GM23248 (cell line): ENCODE measurements at regions not wholly inside any gene's neighbourhood (a gene's known extent, or its start where the extent isn't known, plus 50 kb on each side); places are given as distances from the start of the nearest gene placed in this dataset.

ENCODE experiments used
- DNase-seq: peaks from one replicate; pipeline ENCODE4 v3.0.0-alpha.2; 2015
- H2AFZ ChIP-seq: fragments of 200-600 bp; sonication (generic); 2 replicates; pipeline ENCODE4 v1.6.1; 2016; ENCODE audit warnings: antibody characterized with exemption
- H3F3A ChIP-seq: fragments of 200-600 bp; sonication (generic); 2 replicates; pipeline ENCODE4 v1.6.1; 2016; ENCODE audit warnings: mild to moderate bottlenecking, antibody characterized with exemption, mixed run types; ENCODE audit not compliant: insufficient read depth
- H3K27ac ChIP-seq: fragments of 200-600 bp; sonication (generic); 2 replicates; pipeline ENCODE4 v1.5.1; 2016; ENCODE audit warnings: mild to moderate bottlenecking
- H3K27me3 ChIP-seq: fragments of 200-600 bp; sonication (generic); replicated peaks from 2 replicates; pipeline ENCODE4 v1.6.1; 2016; ENCODE audit warnings: mild to moderate bottlenecking; ENCODE audit not compliant: insufficient read depth
- H3K36me3 ChIP-seq: fragments of 200-600 bp; sonication (generic); 2 replicates; pipeline ENCODE4 v1.6.1; 2016; ENCODE audit warnings: low read depth, mild to moderate bottlenecking
- H3K4me1 ChIP-seq: fragments of 200-600 bp; sonication (generic); 2 replicates; pipeline ENCODE4 v1.6.1; 2016; ENCODE audit warnings: mild to moderate bottlenecking; ENCODE audit not compliant: insufficient read depth
- H3K4me2 ChIP-seq: fragments of 200-600 bp; sonication (generic); one replicate; pipeline ENCODE4 v1.6.1; 2016; ENCODE audit warnings: mild to moderate bottlenecking; ENCODE audit not compliant: unreplicated experiment
- H3K4me3 ChIP-seq: fragments of 200-600 bp; sonication (generic); 2 replicates; pipeline ENCODE4 v1.5.1; 2016; ENCODE audit warnings: mild to moderate bottlenecking
- H3K79me2 ChIP-seq: fragments of 200-600 bp; sonication (generic); 2 replicates; pipeline ENCODE4 v1.6.1; 2016; ENCODE audit warnings: mild to moderate bottlenecking; ENCODE audit not compliant: insufficient read depth
- H3K9ac ChIP-seq: fragments of 200-600 bp; sonication (generic); 2 replicates; pipeline ENCODE4 v1.6.1; 2016; ENCODE audit warnings: mild to moderate bottlenecking
- H3K9me2 ChIP-seq: fragments of 200-600 bp; sonication (generic); 2 replicates; pipeline ENCODE4 v1.6.1; 2016; ENCODE audit warnings: mixed run types, mild to moderate bottlenecking, moderate library complexity; ENCODE audit not compliant: insufficient read depth
- H3K9me3 ChIP-seq: fragments of 200-600 bp; sonication (generic); one replicate; pipeline ENCODE4 v1.6.1; 2017; ENCODE audit warnings: low read depth
- H4K20me1 ChIP-seq: fragments of 200-600 bp; sonication (generic); 2 replicates; pipeline ENCODE4 v1.6.0; 2016; ENCODE audit not compliant: insufficient read depth
- EZH2 ChIP-seq: fragments of 200-600 bp; sonication (generic); IDR thresholded peaks from 2 replicates; pipeline ENCODE4 v1.6.1; 2018; ENCODE audit warnings: antibody characterized with exemption, mild to moderate bottlenecking; ENCODE audit not compliant: insufficient read depth, poor library complexity, severe bottlenecking
- EZH2phosphoT487 ChIP-seq: fragments of 200-600 bp; sonication (generic); IDR thresholded peaks from 2 replicates; pipeline ENCODE4 v1.6.1; 2018; ENCODE audit warnings: antibody characterized with exemption, moderate library complexity, mild to moderate bottlenecking, low read depth; ENCODE audit not compliant: insufficient read depth
- WGBS, 2 experiments: methylation state at CpG; one replicate each; pipeline ENCODE4 v1.1.6; 2015 to 2017; ENCODE audit warnings: low lambda C conversion rate in 2 of 2, low coverage in 1 of 2; ENCODE audit errors: missing lambda C conversion rate in 2 of 2; 5-methylcytosine and 5-hydroxymethylcytosine counted together
- in situ Hi-C: fragments of 300-500 bp; cut with MboI; formaldehyde crosslinking; loops from 2 replicates; pipeline ENCODE4 v1.15.0; 2020

DNA sequence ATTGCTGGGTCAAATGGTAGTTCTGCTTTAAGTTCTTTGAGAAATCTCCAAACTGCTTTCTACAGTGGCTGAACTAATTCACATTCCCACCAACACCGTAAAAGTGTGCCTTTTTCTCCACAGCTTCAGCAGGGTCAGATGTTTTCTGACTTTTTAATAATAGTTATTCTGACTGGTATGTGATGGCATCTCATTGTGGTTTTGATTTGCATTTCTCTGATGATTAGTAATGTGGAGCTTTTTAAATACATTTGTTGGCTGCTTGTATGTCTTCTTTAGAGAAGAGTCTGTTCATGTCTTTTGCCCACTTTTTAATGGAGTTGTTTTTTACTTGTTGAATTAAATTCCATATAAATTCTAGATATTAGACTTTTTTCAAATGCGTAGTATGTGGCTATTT, 257.5 kb upstream of the ANKRD50 start:
- Histone ChIP-seq H3K9ac (no peak overlapping the region), H3K27me3 (no peaks in the 10 kb centered on the region), H3K4me3 (no peak overlapping the region), H4K20me1 (no peaks in the 10 kb centered on the region), H3K9me2 (no peaks in the 10 kb centered on the region), H3K4me1 (peaks cover 5% of the 10 kb centered on the region; the same call in 1 of the 2 replicates), H3K9me3 (no peaks in the 10 kb centered on the region), H3K79me2 (no peaks in the 10 kb centered on the region), H2AFZ (no peak overlapping the region), H3K4me2 (no peak overlapping the region), H3K36me3 (no peaks in the 10 kb centered on the region), H3K27ac (no peak overlapping the region), H3F3A (peaks cover 15% of the 10 kb centered on the region)
- 46 to 50% methylated on average over 2 of the region's 2 CpGs for WGBS, 2 experiments
- TF ChIP-seq EZH2 (no peak), EZH2phosphoT487 (no peak)
- in situ Hi-C loops = no loop called here
- DNase-seq = peak; percentile 73

DNA sequence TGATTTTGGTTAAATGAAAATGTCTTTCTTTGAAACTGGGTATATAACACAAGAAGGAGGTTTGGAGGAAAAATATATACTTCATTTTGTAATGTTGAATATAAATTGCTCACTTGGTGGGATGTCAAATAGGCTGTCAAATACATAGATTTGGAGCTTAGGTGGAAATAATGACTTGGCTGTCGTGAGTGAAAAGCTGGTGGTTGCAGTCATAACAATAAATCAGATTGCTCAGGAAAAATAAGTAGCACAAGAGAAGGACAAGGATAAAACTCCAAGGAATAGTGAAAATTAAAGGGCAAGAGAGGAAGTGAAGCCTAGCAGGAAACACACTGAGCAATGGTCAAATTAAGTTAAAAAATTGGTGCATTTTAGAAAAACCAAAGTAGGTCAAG, 253.0 kb upstream of the ANKRD50 start:
- Histone ChIP-seq H4K20me1 (no peaks in the 10 kb centered on the region), H3K27me3 (no peaks in the 10 kb centered on the region), H2AFZ (no peak overlapping the region), H3K9ac (no peak overlapping the region), H3K27ac (no peak overlapping the region), H3K4me3 (no peak overlapping the region), H3K9me2 (no peaks in the 10 kb centered on the region), H3K79me2 (no peaks in the 10 kb centered on the region), H3K36me3 (no peaks in the 10 kb centered on the region), H3K4me2 (no peak overlapping the region), H3K4me1 (peaks cover 4% of the 10 kb centered on the region; the same call in 1 of the 2 replicates), H3F3A (peaks cover 11% of the 10 kb centered on the region), H3K9me3 (no peaks in the 10 kb centered on the region)
- no peak for DNase-seq
- WGBS, 2 experiments = 92 to 94% methylated on average over 1 of the region's 1 CpG
- in situ Hi-C loops = no loop called here
- TF ChIP-seq EZH2 (no peak), EZH2phosphoT487 (no peak)

DNA sequence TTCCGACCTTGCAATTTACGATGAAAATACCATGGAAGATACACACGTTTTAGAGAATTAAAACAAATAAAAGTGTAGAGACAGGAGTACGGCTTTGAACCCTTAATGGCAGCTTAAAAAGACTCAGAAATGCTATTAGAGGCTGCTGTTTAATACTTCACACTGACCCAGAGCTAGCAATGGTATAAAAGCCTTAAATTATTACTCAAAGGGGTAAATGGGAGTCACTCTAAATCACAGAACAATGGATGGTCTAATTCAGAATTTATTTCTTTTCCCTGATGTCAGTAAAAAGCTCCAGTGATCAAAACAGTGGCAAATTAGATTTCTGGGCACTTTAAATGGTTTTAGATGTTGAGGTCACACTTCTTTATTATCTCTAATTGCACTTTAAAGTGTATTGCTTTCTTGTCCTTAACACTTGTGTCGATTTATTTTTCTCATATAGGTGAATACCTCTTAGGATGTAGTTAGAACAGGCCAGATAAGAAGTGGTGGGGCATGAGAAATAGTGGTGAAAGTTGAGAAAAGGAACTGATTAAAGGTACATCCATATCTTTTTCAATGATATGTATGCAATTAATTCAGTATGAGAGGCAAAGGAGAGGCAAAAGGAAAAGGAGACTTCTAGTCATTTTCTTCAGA, 252.4 kb upstream of the ANKRD50 start:
- no peaks in the 10 kb centered on the region for H3K9me3 ChIP-seq
- no peaks in the 10 kb centered on the region for H3K79me2 ChIP-seq
- in situ Hi-C loops = no loop called here
- no peaks in the 10 kb centered on the region for H3K36me3 ChIP-seq
- WGBS, 2 experiments = 67 to 69% methylated on average over 5 of the region's 5 CpGs
- H3K9me2 ChIP-seq = no peaks in the 10 kb centered on the region
- TF ChIP-seq EZH2phosphoT487 (no peak), EZH2 (no peak)
- H3K9ac ChIP-seq = no peak overlapping the region
- no peak overlapping the region for H3K4me2 ChIP-seq
- H3K27ac ChIP-seq = no peak overlapping the region
- no peak overlapping the region for H2AFZ ChIP-seq
- no peaks in the 10 kb centered on the region for H3K27me3 ChIP-seq
- peaks cover 7% of the 10 kb centered on the region for H3F3A ChIP-seq
- no peaks in the 10 kb centered on the region for H4K20me1 ChIP-seq
- no peak overlapping the region for H3K4me3 ChIP-seq
- no peak for DNase-seq
- no peaks in the 10 kb centered on the region for H3K4me1 ChIP-seq

DNA sequence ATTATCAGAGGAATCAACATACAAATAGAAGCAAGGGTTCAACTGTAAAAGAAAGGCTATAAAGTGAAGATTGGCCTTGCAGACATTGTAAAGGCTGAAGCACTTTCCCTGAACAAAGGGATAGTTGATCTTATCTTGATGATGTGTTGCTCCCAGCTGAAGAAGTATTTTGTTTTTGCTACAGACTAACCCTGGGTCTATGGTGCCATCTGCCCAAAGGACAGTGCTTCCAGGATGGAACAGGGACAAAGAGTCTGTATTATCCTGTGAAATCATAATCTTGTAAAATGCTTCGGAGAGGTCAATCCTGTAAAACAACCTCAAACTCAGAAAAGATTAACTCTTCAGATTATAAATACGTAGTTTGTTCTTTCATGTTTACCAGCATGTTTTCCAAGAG, 251.7 kb upstream of the ANKRD50 start:
- Histone ChIP-seq H3K36me3 (no peaks in the 10 kb centered on the region), H3K27ac (no peak overlapping the region), H3K9me2 (no peaks in the 10 kb centered on the region), H3K4me2 (no peak overlapping the region), H3F3A (no peaks in the 10 kb centered on the region), H3K9me3 (no peaks in the 10 kb centered on the region), H3K4me3 (no peak overlapping the region), H3K79me2 (no peaks in the 10 kb centered on the region), H4K20me1 (no peaks in the 10 kb centered on the region), H2AFZ (no peak overlapping the region), H3K4me1 (no peaks in the 10 kb centered on the region), H3K9ac (no peak overlapping the region), H3K27me3 (no peaks in the 10 kb centered on the region)
- TF ChIP-seq EZH2phosphoT487 = no peak
- TF ChIP-seq EZH2 = no peak
- in situ Hi-C loops = no loop called here
- no peak for DNase-seq
- WGBS, 2 experiments = 81 to 90% methylated on average over 2 of the region's 2 CpGs
